ENCODE measurements at regions not wholly inside any gene's neighbourhood (a gene's known extent, or its start where the extent isn't known, plus 50 kb on each side); places are given as distances from the start of the nearest gene placed in this dataset.

DNA sequence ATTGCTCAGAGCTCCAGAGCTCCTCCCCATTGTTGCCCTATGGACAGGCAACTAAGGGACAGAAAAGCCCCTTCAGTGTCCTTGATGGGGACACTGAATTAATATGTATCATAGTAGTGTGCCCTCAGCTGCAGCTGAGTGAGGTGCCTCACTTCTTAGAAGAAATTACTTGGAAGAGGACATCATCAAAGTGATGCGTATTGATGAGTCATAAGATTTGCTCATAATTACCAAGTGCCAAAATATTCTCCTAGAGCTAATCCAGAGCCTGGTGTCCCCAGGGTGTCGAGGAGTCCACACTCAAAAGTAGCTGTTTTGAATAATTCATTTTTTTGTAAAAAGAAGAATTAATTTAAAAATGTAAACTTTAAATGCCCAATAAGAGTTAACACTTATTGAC is 200.7 kb upstream of the SEMA6D start:
- H3K4me3 ChIP-seq (ENCODE audit: low read depth, low read length), result no peak overlapping the region
- TF ChIP-seq, protein P1, sequence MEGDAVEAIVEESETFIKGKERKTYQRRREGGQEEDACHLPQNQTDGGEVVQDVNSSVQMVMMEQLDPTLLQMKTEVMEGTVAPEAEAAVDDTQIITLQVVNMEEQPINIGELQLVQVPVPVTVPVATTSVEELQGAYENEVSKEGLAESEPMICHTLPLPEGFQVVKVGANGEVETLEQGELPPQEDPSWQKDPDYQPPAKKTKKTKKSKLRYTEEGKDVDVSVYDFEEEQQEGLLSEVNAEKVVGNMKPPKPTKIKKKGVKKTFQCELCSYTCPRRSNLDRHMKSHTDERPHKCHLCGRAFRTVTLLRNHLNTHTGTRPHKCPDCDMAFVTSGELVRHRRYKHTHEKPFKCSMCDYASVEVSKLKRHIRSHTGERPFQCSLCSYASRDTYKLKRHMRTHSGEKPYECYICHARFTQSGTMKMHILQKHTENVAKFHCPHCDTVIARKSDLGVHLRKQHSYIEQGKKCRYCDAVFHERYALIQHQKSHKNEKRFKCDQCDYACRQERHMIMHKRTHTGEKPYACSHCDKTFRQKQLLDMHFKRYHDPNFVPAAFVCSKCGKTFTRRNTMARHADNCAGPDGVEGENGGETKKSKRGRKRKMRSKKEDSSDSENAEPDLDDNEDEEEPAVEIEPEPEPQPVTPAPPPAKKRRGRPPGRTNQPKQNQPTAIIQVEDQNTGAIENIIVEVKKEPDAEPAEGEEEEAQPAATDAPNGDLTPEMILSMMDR (IDR thresholded peaks at IDR 0.05; ENCODE audit: insufficient read depth, low read length), result no peak
- peak; percentile 50 for DNase-seq (ENCODE audit: low read depth)

GRCh38 chr15:47516972-47517371 is 200.3 kb upstream of the SEMA6D start:
- no peak overlapping the region for H3K4me3 ChIP-seq (ENCODE audit: low read depth, low read length)
- TF ChIP-seq, protein P1 (IDR thresholded peaks at IDR 0.05; ENCODE audit: insufficient read depth, low read length), result no peak
- DNase-seq (ENCODE audit: low read depth), result no peak

- DNase-seq (ENCODE audit: low read depth), result peak; percentile 48
- TF ChIP-seq, protein P1 (IDR thresholded peaks at IDR 0.05; ENCODE audit: insufficient read depth, low read length), result no peak
- no peak overlapping the region for H3K4me3 ChIP-seq (ENCODE audit: low read depth, low read length)
These were observed 199.6 kb upstream of the SEMA6D start for GRCh38 chr15:47517737-47518136.

DNA sequence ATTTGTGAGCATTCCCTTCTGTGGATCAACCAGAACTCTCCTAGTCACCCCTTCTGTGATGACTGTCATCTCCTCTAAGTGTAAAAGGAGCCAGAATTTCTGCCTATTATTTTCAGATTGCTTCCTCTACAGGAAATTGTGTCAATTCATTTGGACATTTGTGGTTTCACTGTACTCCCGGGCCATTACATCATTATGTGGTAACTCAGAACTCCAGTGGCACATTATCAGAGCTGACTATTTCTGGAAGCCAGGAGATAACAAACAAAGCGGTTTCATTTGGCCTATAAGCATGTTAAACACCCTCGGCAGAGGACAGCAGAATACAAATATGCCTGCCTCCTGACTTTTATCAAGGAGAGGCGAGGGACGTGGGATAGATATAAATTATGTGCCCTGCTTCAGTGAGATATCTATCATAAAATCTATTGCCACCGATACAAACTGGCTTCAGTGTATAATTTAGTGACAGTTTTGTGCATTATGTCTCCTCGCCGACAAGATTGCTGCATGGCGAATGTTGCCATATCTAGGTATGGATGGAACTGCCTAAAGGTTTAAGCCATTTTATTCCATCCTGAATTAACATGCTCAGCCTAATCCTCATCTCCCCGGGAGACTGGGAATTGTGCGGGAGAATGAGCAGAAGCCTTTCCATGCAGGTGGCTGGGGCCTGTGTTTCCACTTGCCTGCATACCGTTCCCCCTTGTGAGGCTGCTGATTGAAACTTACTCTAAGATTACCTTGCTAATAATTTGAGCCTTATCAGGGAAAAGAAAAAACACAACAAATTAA is 193.4 kb upstream of the SEMA6D start:
- TF ChIP-seq, protein P1 (IDR thresholded peaks at IDR 0.05; ENCODE audit: insufficient read depth, low read length), result no peak
- no peak overlapping the region for H3K4me3 ChIP-seq (ENCODE audit: low read depth, low read length)
- peak; percentile 73 for DNase-seq (ENCODE audit: low read depth)

DNA sequence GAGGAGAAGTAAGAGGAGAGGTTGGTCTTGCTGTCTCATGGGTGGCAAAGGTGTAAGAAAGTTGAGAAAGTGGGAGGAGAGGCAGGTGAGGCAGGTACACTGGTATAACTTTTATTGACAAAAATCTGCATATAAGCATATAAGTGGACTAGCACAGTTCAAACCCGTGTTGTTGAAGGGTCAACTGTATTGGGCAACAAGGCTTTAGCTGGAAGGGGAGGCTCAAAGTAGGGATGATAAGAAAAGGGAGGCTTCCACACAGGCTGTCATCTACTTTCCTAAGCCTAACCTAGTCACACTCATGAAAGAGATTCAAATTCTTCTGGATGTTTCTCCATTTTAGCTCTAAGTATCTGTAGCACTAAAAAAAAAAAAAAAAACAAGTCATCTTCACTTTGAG is 188.1 kb upstream of the SEMA6D start:
- TF ChIP-seq, protein P1 (IDR thresholded peaks at IDR 0.05; ENCODE audit: insufficient read depth, low read length), result no peak
- H3K4me3 ChIP-seq (ENCODE audit: low read depth, low read length), result no peak overlapping the region
- DNase-seq (ENCODE audit: low read depth), result no peak

GRCh38 chr15:47534673-47535072 is 182.6 kb upstream of the SEMA6D start:
- no peak overlapping the region for H3K4me3 ChIP-seq (ENCODE audit: low read depth, low read length)
- no peak for DNase-seq (ENCODE audit: low read depth)
- TF ChIP-seq, protein P1 (IDR thresholded peaks at IDR 0.05; ENCODE audit: insufficient read depth, low read length), result no peak

DNA sequence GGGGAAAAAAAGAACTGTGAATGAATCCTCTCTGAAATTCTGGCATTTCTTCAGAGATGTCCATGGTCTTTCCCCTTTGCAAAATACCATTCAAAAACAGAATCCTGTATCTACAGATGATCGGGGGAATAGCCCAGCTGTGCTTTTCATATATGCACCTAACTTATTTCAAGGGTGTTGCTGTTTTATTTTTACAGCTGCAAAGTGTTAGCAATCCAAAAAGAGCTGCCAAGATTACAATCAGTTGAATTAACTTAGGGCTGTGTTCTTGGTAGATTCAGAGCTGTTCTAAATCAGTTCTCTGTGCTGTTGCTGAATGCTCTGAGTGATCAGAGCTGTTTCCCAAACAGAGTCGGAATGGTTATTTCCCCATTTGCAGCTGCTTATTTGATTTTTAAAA is 175.7 kb upstream of the SEMA6D start:
- TF ChIP-seq, protein P1 (IDR thresholded peaks at IDR 0.05; ENCODE audit: insufficient read depth, low read length), result no peak
- DNase-seq (ENCODE audit: low read depth), result peak; percentile 24
- H3K4me3 ChIP-seq (ENCODE audit: low read depth, low read length), result no peak overlapping the region

Measured in fibroblast of the aortic adventitia (primary cell).